KOPT-K1 (cell line): ENCODE measurements at regions not wholly inside any gene's neighbourhood (a gene's known extent, or its start where the extent isn't known, plus 50 kb on each side); places are given as distances from the start of the nearest gene placed in this dataset.

Experiments used
- H3K27ac ChIP-seq: fragments of 200-600 bp; sonication (generic); 2 replicates; pipeline ENCODE4 v1.5.1; 2016; ENCODE audit warnings: antibody characterized with exemption, mild to moderate bottlenecking, low read depth, low read length; ENCODE audit not compliant: poor library complexity, severe bottlenecking
- H3K36me3 ChIP-seq: fragments of 200-600 bp; sonication (generic); 2 replicates; pipeline ENCODE4 v1.5.1; 2017; ENCODE audit warnings: antibody characterized with exemption, mild to moderate bottlenecking, low read length, moderate library complexity; ENCODE audit not compliant: insufficient read depth
- H3K9me3 ChIP-seq: fragments of 200-600 bp; sonication (generic); 2 replicates; pipeline ENCODE4 v1.5.1; 2017; ENCODE audit warnings: antibody characterized with exemption, low read length, mild to moderate bottlenecking; ENCODE audit not compliant: insufficient read depth, poor library complexity, severe bottlenecking

- no peak overlapping the region for H3K27ac ChIP-seq
- no peaks in the 10 kb centered on the region for H3K36me3 ChIP-seq
- no peaks in the 10 kb centered on the region for H3K9me3 ChIP-seq
Measured at GRCh38 chr15:97712530-97712929, 248.0 kb upstream of the ARRDC4 start.

- H3K9me3 ChIP-seq = no peaks in the 10 kb centered on the region
- H3K36me3 ChIP-seq = no peaks in the 10 kb centered on the region
- no peak overlapping the region for H3K27ac ChIP-seq
Measured at GRCh38 chr15:97717806-97718205, 242.7 kb upstream of the ARRDC4 start.

DNA sequence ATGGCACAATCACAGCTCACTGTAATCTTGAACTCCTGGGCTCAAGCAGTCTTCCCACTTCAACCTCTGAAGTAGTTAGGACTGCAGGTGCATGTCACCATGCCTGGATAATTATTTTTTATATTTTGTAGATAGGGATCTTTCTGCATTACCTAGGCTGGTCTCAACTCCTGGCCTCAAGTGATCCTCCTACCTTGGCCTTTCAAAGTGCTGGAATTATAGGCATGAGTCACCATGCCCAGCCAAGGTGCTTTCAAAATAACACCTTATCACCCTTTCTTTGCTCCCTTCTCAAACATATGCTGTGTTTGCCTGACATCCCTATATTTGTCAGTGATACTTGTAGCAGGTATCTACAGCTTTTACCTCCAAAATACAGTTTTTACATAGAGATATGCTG, 242.0 kb upstream of the ARRDC4 start:
- H3K36me3 ChIP-seq = no peaks in the 10 kb centered on the region
- H3K27ac ChIP-seq = no peak overlapping the region
- no peaks in the 10 kb centered on the region for H3K9me3 ChIP-seq

DNA sequence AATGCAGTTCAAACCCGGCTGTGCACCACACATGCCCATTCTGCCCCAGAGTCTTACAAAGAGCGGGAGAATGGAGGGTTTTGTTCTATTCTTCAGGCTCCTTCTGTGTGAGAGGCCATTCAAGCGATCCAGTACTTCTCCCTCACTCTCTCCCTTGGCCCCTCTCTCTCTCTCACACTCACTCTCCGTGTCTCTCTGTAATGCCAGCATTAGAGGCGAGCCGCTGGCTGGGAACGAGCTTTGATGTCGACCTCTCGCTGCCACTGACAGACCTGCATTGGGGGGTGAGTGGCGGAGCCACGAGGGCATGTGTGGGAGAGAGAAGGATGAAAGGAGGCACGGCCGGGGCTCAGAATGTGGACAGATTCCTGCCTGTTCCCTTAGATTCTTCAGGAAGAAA, 231.7 kb upstream of the ARRDC4 start:
- Histone ChIP-seq H3K9me3 (no peaks in the 10 kb centered on the region), H3K36me3 (no peaks in the 10 kb centered on the region), H3K27ac (no peak overlapping the region)

- Histone ChIP-seq H3K36me3 (no peaks in the 10 kb centered on the region), H3K9me3 (no peaks in the 10 kb centered on the region), H3K27ac (no peak overlapping the region)
Measured at GRCh38 chr15:97729270-97729669, 231.2 kb upstream of the ARRDC4 start.

- H3K36me3 ChIP-seq = no peaks in the 10 kb centered on the region
- no peaks in the 10 kb centered on the region for H3K9me3 ChIP-seq
- H3K27ac ChIP-seq = no peak overlapping the region
Measured at GRCh38 chr15:97730315-97730714, 230.2 kb upstream of the ARRDC4 start.

DNA sequence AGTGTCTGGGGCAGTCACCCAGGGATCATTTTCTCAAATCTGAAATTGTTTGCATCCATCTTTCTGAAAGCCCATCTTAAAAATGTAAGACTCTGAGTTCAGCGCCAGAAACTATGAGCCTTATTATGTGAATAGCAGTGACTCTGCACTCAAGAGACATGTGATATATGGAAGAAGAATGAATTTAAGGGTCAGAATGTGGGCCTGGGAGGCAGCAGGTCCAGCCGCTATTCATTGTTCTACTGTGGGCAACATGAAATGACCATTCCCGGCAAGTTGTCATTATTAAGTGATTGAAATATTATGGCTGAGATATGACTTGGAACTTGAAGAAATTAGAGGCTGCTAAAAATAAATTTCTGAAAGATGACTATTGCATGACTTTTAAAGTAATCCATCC, 228.6 kb upstream of the ARRDC4 start:
- Histone ChIP-seq H3K36me3 (no peaks in the 10 kb centered on the region), H3K27ac (no peak overlapping the region), H3K9me3 (no peaks in the 10 kb centered on the region)

DNA sequence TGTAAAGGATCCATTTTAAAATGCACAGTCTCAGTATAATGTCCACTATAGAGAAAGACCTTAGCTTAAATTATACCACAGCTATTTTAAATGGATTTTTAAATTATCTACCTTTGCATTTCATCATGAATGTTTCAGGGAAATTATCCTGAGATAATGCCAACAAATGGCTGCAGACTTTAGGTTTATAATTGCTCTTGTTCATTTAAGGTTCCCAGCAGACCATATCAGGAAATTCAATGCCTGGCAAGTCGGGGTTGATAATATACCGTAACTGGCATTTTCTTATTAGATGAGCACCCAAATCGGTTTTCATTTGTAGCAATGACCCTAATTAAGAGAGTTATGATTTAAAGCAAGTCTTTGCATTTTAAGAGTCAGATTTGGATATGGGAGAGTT, 227.1 kb upstream of the ARRDC4 start:
- Histone ChIP-seq H3K9me3 (no peaks in the 10 kb centered on the region), H3K36me3 (no peaks in the 10 kb centered on the region), H3K27ac (no peak overlapping the region)

- H3K27ac ChIP-seq = no peak overlapping the region
- no peaks in the 10 kb centered on the region for H3K9me3 ChIP-seq
Measured at GRCh38 chr15:97736748-97737147, 223.8 kb upstream of the ARRDC4 start.

DNA sequence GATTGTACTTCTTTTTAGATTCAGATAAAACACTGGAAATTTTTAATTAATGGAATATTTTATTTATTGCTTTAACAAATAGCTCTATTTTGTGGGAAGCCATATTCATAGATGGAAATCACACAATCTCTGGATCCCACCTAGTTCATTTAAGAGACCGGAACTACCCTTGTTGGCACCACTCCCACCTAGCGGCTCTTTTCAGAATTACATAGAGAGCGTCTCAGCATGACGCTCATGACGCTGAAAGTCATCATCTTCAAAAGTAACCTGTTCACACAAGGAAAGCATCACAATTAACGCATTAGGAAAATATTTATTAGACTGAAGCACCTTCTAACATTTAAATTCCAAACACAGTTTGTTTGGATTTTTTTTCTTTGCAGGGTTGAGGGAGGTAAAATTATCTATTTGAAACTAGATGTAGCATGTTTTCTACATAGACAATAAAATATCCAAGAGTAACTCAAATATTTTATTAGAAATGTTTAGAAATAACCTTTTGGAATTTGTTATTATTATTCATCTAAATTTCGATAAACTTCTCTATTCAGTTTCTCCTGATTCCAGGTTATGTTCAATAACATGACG, 214.9 kb upstream of the ARRDC4 start:
- Histone ChIP-seq H3K9me3 (no peaks in the 10 kb centered on the region), H3K27ac (no peak overlapping the region), H3K36me3 (no peaks in the 10 kb centered on the region)

More at GRCh38 chr15:97736748-97737147, 223.8 kb upstream of the ARRDC4 start:
- no peaks in the 10 kb centered on the region for H3K36me3 ChIP-seq

- Histone ChIP-seq H3K27ac (no peak overlapping the region), H3K36me3 (no peaks in the 10 kb centered on the region), H3K9me3 (no peaks in the 10 kb centered on the region)
Measured at GRCh38 chr15:97747342-97747741, 213.2 kb upstream of the ARRDC4 start.

- no peaks in the 10 kb centered on the region for H3K9me3 ChIP-seq
- no peak overlapping the region for H3K27ac ChIP-seq
- no peaks in the 10 kb centered on the region for H3K36me3 ChIP-seq
Measured at GRCh38 chr15:97748576-97748975, 211.9 kb upstream of the ARRDC4 start.

GRCh38 chr15:97750060-97750459, 210.4 kb upstream of the ARRDC4 start:
- Histone ChIP-seq H3K9me3 (no peaks in the 10 kb centered on the region), H3K36me3 (no peaks in the 10 kb centered on the region), H3K27ac (no peak overlapping the region)

GRCh38 chr15:97755726-97756125, 204.8 kb upstream of the ARRDC4 start:
- H3K27ac ChIP-seq = no peak overlapping the region
- no peaks in the 10 kb centered on the region for H3K9me3 ChIP-seq
- no peaks in the 10 kb centered on the region for H3K36me3 ChIP-seq

- Histone ChIP-seq H3K27ac (no peak overlapping the region), H3K36me3 (no peaks in the 10 kb centered on the region), H3K9me3 (no peaks in the 10 kb centered on the region)
Measured at GRCh38 chr15:97759363-97759762, 201.1 kb upstream of the ARRDC4 start.

DNA sequence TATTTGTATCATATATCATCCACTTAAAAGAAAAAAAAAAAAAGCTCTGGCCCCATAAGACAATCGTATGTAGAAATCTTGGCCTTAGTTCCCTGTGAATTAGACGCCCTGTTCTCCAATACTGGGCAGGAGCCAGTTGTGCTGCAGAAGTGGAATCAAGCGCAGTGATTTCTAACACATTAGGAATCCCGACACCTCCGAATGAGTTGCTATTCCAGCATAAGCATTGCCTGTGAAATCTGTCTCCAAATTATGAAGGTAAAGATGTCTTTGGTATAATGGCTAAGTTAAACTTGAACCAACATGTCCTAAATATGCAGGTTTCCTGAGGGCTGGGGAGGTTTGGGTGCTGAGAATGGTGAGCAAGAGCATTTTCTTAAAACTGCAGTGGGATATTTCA, 199.4 kb upstream of the ARRDC4 start:
- Histone ChIP-seq H3K9me3 (no peaks in the 10 kb centered on the region), H3K27ac (no peak overlapping the region), H3K36me3 (no peaks in the 10 kb centered on the region)
